HG02763 (cell line): ENCODE measurements at regions not wholly inside any gene's neighbourhood (a gene's known extent, or its start where the extent isn't known, plus 50 kb on each side); places are given as distances from the start of the nearest gene placed in this dataset.
"Not testable (repeated sequence)": the region's sequence is repeated elsewhere in the genome, so short reads cannot be mapped to it uniquely, and the experiment has no call there.

Experiments used
- ATAC-seq: cut with Tn5 transposase; IDR thresholded peaks from one replicate; pipeline ENCODE4 v1.9.1; 2021; ENCODE audit warnings: mild to moderate bottlenecking, moderate library complexity; ENCODE audit not compliant: unreplicated experiment

- no peak for ATAC-seq
Observed at GRCh38 chr6:11387707-11388430, 149.7 kb upstream of the TMEM170B start.

GRCh38 chr6:11386726-11387125 lies 150.8 kb upstream of the TMEM170B start:
- ATAC-seq, result no peak

- ATAC-seq, result peak; percentile 63
Observed at GRCh38 chr6:11386323-11386722, 151.2 kb upstream of the TMEM170B start.

GRCh38 chr6:11384531-11385309 lies 152.3 kb upstream of the NEDD9 start:
- no peak for ATAC-seq

- peak; percentile 71 for ATAC-seq
Observed at GRCh38 chr6:11381801-11382513, 149.5 kb upstream of the NEDD9 start.

GRCh38 chr6:11380969-11381744 lies 148.7 kb upstream of the NEDD9 start:
- no peak for ATAC-seq

- no peak for ATAC-seq
Observed at GRCh38 chr6:11380549-11380948, 148.1 kb upstream of the NEDD9 start.

- no peak for ATAC-seq
Observed at GRCh38 chr6:11379805-11380204, 147.3 kb upstream of the NEDD9 start.

GRCh38 chr6:11378639-11379038 lies 146.2 kb upstream of the NEDD9 start:
- ATAC-seq, result no peak

- ATAC-seq, result peak; percentile 91
Observed at GRCh38 chr6:11374036-11375010, 141.9 kb upstream of the NEDD9 start.

GRCh38 chr6:11373208-11373607 lies 140.7 kb upstream of the NEDD9 start:
- ATAC-seq, result no peak

- ATAC-seq, result not testable (repeated sequence)
Observed at GRCh38 chr6:11372186-11372790, 139.8 kb upstream of the NEDD9 start.

- no peak for ATAC-seq
Observed at GRCh38 chr6:11370191-11371018, 137.9 kb upstream of the NEDD9 start.

GRCh38 chr6:11368760-11369159 lies 136.3 kb upstream of the NEDD9 start:
- ATAC-seq, result no peak

GRCh38 chr6:11368264-11368663 lies 135.8 kb upstream of the NEDD9 start:
- ATAC-seq, result no peak

GRCh38 chr6:11367638-11368199 lies 135.3 kb upstream of the NEDD9 start:
- ATAC-seq, result no peak

- no peak for ATAC-seq
Observed at GRCh38 chr6:11366934-11367637, 134.6 kb upstream of the NEDD9 start.
